ENCODE measurements at regions not wholly inside any gene's neighbourhood (a gene's known extent, or its start where the extent isn't known, plus 50 kb on each side); places are given as distances from the start of the nearest gene placed in this dataset.
"Not testable (repeated sequence)": the region's sequence is repeated elsewhere in the genome, so short reads cannot be mapped to it uniquely, and the experiment has no call there.

- no peak for DNase-seq (ENCODE audit: low read depth)
These were observed 465.7 kb upstream of the MGAT4C start for GRCh38 chr12:86721713-86722397.

DNA sequence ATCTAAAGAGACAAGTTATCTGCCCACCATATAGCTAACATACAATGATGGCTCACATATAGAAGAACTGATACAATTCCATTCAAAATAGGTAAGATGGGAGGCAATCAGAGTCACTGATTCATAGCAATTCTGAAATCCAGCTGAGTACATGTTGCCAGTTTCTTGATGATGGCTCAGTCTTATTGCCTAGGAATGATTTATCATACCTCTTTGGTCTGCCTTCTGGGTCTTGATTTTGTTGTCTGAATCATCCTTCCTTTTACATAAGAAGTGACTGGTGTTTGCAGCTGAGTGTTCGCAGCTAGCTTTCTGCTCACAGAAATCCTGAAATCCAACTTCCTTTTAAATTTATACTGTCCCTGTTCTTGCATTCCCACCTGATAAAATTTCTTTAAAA lies 463.2 kb upstream of the MGAT4C start:
- DNase-seq (ENCODE audit: low read depth) = no peak

DNA sequence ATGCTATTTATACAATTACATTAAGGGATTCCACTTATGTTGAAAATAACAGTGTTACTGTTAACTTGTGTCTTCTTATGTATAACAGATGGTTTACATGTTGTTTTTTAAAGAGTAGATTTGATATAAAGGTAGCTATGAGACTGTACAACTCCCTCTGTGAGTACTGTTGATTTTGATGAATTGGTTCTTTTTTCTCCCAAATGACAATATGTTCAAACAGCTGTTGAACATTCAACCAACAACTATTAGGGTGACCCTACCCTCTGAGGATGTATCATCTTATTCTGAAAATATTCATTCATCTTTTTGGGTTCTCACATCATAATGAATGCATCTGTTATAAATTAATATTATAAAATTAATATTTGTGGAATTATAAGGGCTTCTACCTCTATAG lies 456.9 kb upstream of the MGAT4C start:
- no peak for DNase-seq (ENCODE audit: low read depth)

GRCh38 chr12:86712425-86712843 lies 456.2 kb upstream of the MGAT4C start:
- DNase-seq (ENCODE audit: low read depth) = peak; percentile 87

DNA sequence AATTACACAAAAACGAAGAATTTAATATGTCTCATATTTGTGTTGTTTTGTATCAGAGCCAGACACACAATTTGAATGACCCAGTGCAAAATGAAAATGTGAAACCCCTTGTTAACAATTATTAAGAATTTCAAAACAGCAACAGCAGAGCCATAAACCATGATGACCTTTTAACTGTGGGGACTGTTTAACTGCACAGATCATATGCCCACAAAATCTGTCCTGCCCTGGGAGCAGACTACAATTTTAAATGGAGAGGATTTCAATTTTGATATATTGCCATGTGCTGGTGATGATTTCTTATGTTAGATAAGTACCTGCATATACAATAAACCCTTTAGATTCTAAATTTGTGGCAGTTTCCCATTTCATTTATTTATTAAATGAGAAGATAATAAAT lies 455.5 kb upstream of the MGAT4C start:
- no peak for DNase-seq (ENCODE audit: low read depth)

- DNase-seq (ENCODE audit: low read depth) = no peak
These were observed 453.9 kb upstream of the MGAT4C start for GRCh38 chr12:86710109-86710508.

- not testable (repeated sequence) for DNase-seq (ENCODE audit: low read depth)
These were observed 452.8 kb upstream of the MGAT4C start for GRCh38 chr12:86709017-86709416.

DNA sequence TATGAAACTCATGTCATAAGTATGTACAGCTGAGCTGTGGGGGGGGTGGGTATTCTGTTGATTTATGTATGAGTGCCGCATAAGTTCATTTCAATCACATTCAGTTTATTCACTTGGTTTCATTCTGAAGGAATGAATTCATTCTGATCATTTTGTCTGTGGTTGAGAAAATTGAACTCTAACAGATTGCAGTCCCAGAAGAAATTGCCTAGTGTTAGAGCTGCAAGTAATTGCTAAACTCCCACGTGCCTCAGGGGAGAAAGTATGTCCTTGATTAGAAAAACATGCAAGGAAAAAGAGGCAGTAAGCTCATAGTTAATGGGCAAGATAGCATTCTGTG lies 442.4 kb upstream of the MGAT4C start:
- peak; percentile 38 for DNase-seq (ENCODE audit: low read depth)

- no peak for DNase-seq (ENCODE audit: low read depth)
These were observed 441.9 kb upstream of the MGAT4C start for GRCh38 chr12:86697916-86698640.

- peak; percentile 42 for DNase-seq (ENCODE audit: low read depth)
These were observed 427.5 kb upstream of the MGAT4C start for GRCh38 chr12:86683568-86684304.

- no peak for DNase-seq (ENCODE audit: low read depth)
These were observed 424.9 kb upstream of the MGAT4C start for GRCh38 chr12:86681060-86681459.

- no peak for DNase-seq (ENCODE audit: low read depth)
These were observed 419.0 kb upstream of the MGAT4C start for GRCh38 chr12:86675197-86675596.

- no peak for DNase-seq (ENCODE audit: low read depth)
These were observed 414.8 kb upstream of the MGAT4C start for GRCh38 chr12:86670986-86671385.

DNA sequence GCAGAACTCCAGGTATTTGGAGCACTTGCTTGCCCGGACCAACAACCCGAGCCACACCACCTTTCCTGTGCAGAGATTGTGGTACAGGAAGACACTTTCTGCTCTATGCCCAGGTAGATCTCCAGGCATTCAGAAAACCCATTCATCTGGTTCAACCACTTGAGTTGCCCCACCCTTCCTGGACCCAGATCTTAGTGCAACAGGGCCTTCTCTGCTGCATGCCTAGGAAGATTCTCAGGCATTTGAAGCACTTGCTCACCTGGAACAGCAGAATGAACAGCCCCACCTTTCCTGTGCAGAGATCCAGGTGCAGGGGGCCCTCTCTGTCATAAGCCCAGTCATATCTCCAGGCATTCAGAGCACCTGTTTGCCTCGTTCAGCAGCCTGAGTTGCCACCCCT lies 412.8 kb upstream of the MGAT4C start:
- no peak for DNase-seq (ENCODE audit: low read depth)

DNA sequence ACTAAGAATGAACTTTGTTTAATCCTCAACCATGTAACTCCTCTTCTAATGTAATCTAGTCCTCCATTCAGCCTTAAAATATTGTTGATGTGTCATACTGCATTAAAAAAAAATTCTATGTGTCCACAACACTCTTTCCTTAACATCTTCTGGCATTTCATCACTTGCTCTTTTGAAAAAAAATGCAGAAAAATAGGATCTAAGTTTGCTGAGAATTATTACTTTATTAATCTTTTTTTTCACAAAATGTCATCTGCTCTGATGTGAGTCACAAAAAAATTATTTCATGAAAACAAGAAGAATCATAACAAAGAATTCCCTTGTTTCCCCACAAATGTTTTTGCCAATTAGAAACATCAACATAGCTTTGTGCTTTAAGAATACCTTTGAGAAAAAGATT lies 410.1 kb upstream of the MGAT4C start:
- DNase-seq (ENCODE audit: low read depth) = peak; percentile 28

- peak; percentile 54 for DNase-seq (ENCODE audit: low read depth)
These were observed 407.5 kb upstream of the MGAT4C start for GRCh38 chr12:86663716-86664115.

GRCh38 chr12:86663173-86663572 lies 407.0 kb upstream of the MGAT4C start:
- no peak for DNase-seq (ENCODE audit: low read depth)

- no peak for DNase-seq (ENCODE audit: low read depth)
These were observed 406.3 kb upstream of the MGAT4C start for GRCh38 chr12:86662464-86662863.

DNA sequence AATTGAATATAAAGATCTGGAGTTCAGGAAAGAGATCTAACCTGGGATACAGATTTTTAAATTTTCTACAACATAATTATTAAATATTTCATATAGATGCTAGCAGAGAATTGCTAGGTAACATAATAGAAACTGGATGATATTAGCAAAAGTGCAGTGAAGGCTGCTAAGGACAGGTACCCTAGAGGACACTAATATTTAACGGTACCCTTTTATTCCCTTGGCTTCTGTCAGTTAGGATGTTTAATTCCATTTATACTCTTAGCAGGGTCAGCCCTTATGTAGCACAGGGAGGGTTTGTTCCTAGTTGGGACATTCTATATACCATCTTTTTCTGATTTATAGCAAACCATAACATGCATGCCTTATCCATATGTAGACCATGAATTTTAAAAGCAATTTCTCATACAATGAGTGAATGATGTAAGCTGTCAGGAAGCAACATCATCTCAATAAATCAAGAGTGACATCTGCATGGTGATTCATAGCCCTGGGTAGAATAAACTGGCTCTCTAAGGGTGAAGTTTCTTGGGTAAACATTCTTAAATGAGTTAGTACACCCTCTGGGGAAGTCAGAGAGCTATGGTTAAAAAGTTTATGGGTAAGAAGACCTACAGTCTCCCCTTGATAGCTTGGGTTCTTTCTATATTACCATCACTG lies 404.4 kb upstream of the MGAT4C start:
- DNase-seq (ENCODE audit: low read depth) = peak; percentile 45

DNA sequence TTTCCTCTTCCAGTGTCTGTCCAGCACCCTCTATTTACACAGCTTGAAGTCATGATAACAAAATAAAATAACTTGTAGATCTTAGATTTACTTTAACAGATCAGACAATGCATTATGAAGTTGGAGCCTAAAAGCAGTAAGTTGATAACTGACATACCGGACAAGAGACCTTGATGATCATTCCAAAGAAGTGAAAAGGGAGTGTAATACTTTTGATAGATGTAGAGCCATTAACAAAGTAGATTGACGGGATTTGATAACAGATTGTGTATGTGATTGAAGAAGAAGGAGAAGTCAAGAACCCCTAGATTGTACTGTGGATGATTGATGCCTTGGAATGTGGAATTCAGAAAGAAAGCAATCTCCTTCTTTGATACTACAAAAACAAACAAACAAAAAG lies 403.8 kb upstream of the MGAT4C start:
- no peak for DNase-seq (ENCODE audit: low read depth)

- no peak for DNase-seq (ENCODE audit: low read depth)
These were observed 402.1 kb upstream of the MGAT4C start for GRCh38 chr12:86658303-86658702.

DNA sequence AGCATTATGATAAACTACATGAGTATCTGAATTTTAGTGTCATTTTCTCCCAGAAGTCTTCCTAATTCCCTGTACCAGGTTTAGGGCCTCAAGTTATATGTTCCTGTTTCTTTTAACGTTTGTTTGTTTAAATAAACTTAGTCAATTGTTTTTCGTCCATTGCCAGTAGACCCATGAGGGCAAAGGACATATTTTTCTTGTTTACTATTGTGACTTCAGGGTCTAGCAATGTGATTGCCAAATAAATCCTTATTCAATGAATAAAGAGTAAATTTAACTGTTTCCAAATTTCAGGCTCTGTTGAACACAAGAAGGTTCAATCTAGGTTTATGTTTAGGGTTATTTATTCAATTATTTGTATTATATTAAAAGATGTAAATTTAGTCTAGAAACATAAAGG lies 391.6 kb upstream of the MGAT4C start:
- DNase-seq (ENCODE audit: low read depth) = no peak

Data from myocyte (in vitro differentiated cells).